ENCODE measurements at regions not wholly inside any gene's neighbourhood (a gene's known extent, or its start where the extent isn't known, plus 50 kb on each side); places are given as distances from the start of the nearest gene placed in this dataset.

DNA sequence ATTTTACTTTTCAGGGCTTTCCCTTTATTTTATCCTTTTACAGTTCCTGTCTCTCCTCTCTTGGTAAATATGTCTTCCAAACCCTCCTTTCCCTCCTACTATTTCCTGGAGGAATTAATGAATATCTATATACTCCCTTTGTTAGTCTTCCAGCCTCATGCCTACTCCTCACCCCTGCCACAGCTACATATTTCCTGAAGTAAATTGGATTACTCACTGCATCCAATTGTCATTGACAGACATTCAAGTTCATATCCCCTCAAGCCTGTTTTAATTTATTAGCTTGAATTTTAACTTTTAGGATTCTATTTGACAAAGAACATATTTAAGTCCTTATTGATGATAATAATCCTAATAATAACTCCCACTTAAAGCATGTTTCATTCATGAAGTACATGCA lies 314.5 kb downstream of the TMEM161B start:
- Histone ChIP-seq H2AFZ (ENCODE audit: low read depth) (no peak overlapping the region), H3K4me1 (ENCODE audit: low read depth, poor library complexity, severe bottlenecking) (no peaks in the 10 kb centered on the region), H3K27me3 (ENCODE audit: insufficient read depth, low read depth) (no peaks in the 10 kb centered on the region), H3K36me3 (ENCODE audit: insufficient read depth) (no peaks in the 10 kb centered on the region), H3K27ac (no peak overlapping the region), H4K20me1 (ENCODE audit: insufficient read depth) (no peaks in the 10 kb centered on the region), H3K9ac (no peak overlapping the region), H3K4me3 (IDR thresholded peaks at IDR 0.05; ENCODE audit: insufficient read depth, low read depth, low read length) (no peak overlapping the region), H3K4me2 (no peak overlapping the region), H3K79me2 (ENCODE audit: insufficient read depth, low read depth) (no peaks in the 10 kb centered on the region)
- TF ChIP-seq, protein P1, sequence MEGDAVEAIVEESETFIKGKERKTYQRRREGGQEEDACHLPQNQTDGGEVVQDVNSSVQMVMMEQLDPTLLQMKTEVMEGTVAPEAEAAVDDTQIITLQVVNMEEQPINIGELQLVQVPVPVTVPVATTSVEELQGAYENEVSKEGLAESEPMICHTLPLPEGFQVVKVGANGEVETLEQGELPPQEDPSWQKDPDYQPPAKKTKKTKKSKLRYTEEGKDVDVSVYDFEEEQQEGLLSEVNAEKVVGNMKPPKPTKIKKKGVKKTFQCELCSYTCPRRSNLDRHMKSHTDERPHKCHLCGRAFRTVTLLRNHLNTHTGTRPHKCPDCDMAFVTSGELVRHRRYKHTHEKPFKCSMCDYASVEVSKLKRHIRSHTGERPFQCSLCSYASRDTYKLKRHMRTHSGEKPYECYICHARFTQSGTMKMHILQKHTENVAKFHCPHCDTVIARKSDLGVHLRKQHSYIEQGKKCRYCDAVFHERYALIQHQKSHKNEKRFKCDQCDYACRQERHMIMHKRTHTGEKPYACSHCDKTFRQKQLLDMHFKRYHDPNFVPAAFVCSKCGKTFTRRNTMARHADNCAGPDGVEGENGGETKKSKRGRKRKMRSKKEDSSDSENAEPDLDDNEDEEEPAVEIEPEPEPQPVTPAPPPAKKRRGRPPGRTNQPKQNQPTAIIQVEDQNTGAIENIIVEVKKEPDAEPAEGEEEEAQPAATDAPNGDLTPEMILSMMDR (conservative IDR thresholded peaks at IDR 0.05; ENCODE audit: low read depth, low read length) = no peak

DNA sequence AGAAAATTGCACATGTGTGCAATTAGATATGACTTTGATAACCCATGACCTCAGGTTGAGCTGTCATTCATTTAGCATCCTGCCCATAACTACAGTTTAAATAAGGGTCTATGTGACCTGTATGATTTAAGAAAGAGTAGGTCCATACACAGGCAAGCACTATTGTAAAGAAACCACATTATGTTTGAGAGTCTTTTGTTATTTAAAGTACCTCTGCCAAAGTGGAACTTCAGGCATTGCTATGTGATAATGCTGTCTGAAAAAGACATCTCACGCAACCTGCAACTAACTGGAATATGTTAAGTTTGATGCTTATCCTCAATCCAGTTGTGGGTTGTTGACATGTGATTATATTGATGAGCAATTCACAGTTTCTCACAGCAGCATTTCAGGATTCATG lies 317.0 kb downstream of the TMEM161B start:
- Histone ChIP-seq H3K27me3 (ENCODE audit: insufficient read depth, low read depth) (no peaks in the 10 kb centered on the region), H2AFZ (ENCODE audit: low read depth) (no peak overlapping the region), H3K4me1 (ENCODE audit: low read depth, poor library complexity, severe bottlenecking) (no peaks in the 10 kb centered on the region), H3K27ac (no peak overlapping the region), H3K4me3 (IDR thresholded peaks at IDR 0.05; ENCODE audit: insufficient read depth, low read depth, low read length) (no peak overlapping the region), H3K36me3 (ENCODE audit: insufficient read depth) (no peaks in the 10 kb centered on the region), H3K4me2 (no peak overlapping the region), H3K79me2 (ENCODE audit: insufficient read depth, low read depth) (no peaks in the 10 kb centered on the region), H4K20me1 (ENCODE audit: insufficient read depth) (no peaks in the 10 kb centered on the region), H3K9ac (no peak overlapping the region)
- TF ChIP-seq, protein P1 (conservative IDR thresholded peaks at IDR 0.05; ENCODE audit: low read depth, low read length) = no peak

DNA sequence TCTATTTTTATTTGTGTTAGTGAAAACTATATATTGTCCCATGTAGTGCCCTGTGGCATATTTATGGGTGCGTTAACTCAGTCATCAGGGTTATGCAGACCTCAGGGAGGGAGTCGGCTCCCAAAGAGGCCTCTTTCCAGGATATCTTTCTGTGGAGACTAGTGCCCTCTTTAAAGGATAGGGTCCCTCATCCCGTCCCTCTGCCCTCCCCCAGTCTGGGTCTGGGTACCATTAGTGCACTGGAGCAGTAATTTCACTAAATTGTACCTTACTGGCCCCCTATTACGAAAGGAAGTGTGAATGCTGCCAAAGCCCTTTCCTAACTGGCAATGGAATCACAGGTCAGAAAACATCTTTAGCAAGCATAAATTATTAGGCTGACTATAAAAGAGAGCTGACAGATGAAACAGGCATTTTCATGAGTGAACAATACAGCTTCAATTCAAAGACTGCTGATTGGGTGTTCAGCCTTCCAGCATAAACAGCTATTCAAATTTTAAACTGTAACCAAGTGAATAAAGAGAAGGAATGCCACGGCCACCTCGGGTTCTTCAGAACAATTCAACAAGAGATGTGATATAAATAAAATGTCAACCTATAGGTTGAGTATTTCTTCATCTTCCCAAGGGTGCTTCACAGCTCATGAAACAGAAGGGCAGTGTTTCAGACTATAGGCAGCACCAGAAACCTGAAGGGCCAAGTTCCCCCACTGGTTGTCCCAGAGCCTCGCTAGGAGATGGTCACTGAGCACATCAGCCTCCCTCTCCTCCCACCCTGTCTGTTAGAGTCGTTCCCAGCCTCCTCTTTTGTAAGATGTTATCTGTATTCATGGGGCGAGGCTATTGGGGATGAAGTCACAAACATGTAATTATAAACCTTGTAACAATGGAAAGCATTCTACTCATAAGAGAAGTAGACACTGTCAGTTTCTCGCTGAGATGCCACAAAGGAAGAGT lies 318.7 kb downstream of the TMEM161B start:
- Histone ChIP-seq H3K79me2 (ENCODE audit: insufficient read depth, low read depth) (no peaks in the 10 kb centered on the region), H3K4me1 (ENCODE audit: low read depth, poor library complexity, severe bottlenecking) (no peaks in the 10 kb centered on the region), H3K4me2 (no peak overlapping the region)

DNA sequence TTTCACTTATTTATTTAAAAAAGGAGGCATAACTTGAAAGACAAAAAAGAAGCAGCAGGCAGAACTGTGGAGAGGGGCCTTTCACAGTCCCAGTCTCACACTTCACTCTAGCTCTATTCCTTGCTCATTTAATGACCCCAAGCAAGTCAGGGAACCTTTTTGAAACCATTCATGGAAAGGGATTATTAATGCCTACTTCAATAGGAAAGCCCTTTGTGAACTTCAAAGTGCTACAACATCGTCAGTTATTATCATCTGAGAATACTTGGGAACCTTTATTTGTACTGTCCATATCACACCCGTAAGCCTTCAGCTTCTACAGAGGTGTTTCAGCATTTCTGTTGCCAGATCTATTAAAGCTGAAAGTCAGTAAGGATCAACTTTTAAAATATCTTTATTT lies 320.2 kb downstream of the TMEM161B start:
- Histone ChIP-seq H3K36me3 (ENCODE audit: insufficient read depth) (no peaks in the 10 kb centered on the region), H3K79me2 (ENCODE audit: insufficient read depth, low read depth) (no peaks in the 10 kb centered on the region), H2AFZ (ENCODE audit: low read depth) (no peak overlapping the region), H3K9ac (no peak overlapping the region), H3K4me1 (ENCODE audit: low read depth, poor library complexity, severe bottlenecking) (no peaks in the 10 kb centered on the region), H3K4me2 (no peak overlapping the region), H4K20me1 (ENCODE audit: insufficient read depth) (no peaks in the 10 kb centered on the region), H3K4me3 (IDR thresholded peaks at IDR 0.05; ENCODE audit: insufficient read depth, low read depth, low read length) (no peak overlapping the region), H3K27me3 (ENCODE audit: insufficient read depth, low read depth) (no peaks in the 10 kb centered on the region), H3K27ac (no peak overlapping the region)
- TF ChIP-seq, protein P1 (conservative IDR thresholded peaks at IDR 0.05; ENCODE audit: low read depth, low read length) = no peak

More for the DNA sequence above, 318.7 kb downstream of the TMEM161B start:
- H4K20me1 ChIP-seq (ENCODE audit: insufficient read depth) = no peaks in the 10 kb centered on the region
- H3K36me3 ChIP-seq (ENCODE audit: insufficient read depth) = no peaks in the 10 kb centered on the region
- no peak overlapping the region for H3K9ac ChIP-seq
- H3K4me3 ChIP-seq (IDR thresholded peaks at IDR 0.05; ENCODE audit: insufficient read depth, low read depth, low read length) = no peak overlapping the region
- H3K27ac ChIP-seq = no peak overlapping the region
- TF ChIP-seq, protein P1 (conservative IDR thresholded peaks at IDR 0.05; ENCODE audit: low read depth, low read length) = no peak
- no peaks in the 10 kb centered on the region for H3K27me3 ChIP-seq (ENCODE audit: insufficient read depth, low read depth)
- no peak overlapping the region for H2AFZ ChIP-seq (ENCODE audit: low read depth)
